Ovary (tissue), 3 donors: ENCODE measurements at regions not wholly inside any gene's neighbourhood (a gene's known extent, or its start where the extent isn't known, plus 50 kb on each side); places are given as distances from the start of the nearest gene placed in this dataset.

Experiments
- CTCF ChIP-seq, 3 donors: fragments of 450-650 bp in 2 of 3; fragments of 200-600 bp in 1 of 3; IDR thresholded peaks; one replicate each; pipeline versions ENCODE4 v1.5.1 to v1.8.0; 2016 to 2022; ENCODE audit warnings: antibody characterized with exemption in 3 of 3, mild to moderate bottlenecking in 1 of 3
- EP300 ChIP-seq: sonication (generic); formaldehyde crosslinking; IDR thresholded peaks from one replicate; pipeline ENCODE4 v1.6.1; 2017; ENCODE audit warnings: antibody characterized with exemption
- POLR2A ChIP-seq: fragments of 450-650 bp; IDR thresholded peaks from one replicate; pipeline ENCODE4 v1.6.1; 2017; ENCODE audit warnings: antibody characterized with exemption, mild to moderate bottlenecking, moderate library complexity
- donor health status: DM: no; HTN: no; CAD: no.

- no peak for TF ChIP-seq CTCF (IDR thresholded peaks at IDR 0.05)
- TF ChIP-seq POLR2A: no peak
- TF ChIP-seq EP300: no peak
These were observed 108.4 kb upstream of the PTPN1 start for GRCh38 chr20:50401587-50402418.
